Mesenchymal stem cell (in vitro differentiated cells and primary cell): ENCODE measurements at regions not wholly inside any gene's neighbourhood (a gene's known extent, or its start where the extent isn't known, plus 50 kb on each side); places are given as distances from the start of the nearest gene placed in this dataset.

Source experiments
- DNase-seq: peaks from one replicate; pipeline ENCODE4 v3.0.0-alpha.2; 2013
- H2AFZ ChIP-seq: one replicate; pipeline ENCODE4 v1.6.1; 2013; ENCODE audit warnings: low read depth, mild to moderate bottlenecking, control low read depth, inconsistent platforms, low read length, moderate library complexity
- H2AK5ac ChIP-seq: 2 replicates; pipeline ENCODE4 v1.6.1; 2013; ENCODE audit warnings: low read length, moderate library complexity, mild to moderate bottlenecking, inconsistent platforms; ENCODE audit not compliant: severe bottlenecking
- H2BK120ac ChIP-seq: one replicate; pipeline ENCODE4 v1.6.1; 2013; ENCODE audit warnings: low read depth, mild to moderate bottlenecking, inconsistent platforms, low read length, moderate library complexity
- H2BK12ac ChIP-seq, 2 experiments: one replicate each; pipeline ENCODE4 v1.6.1; 2013; ENCODE audit warnings: inconsistent platforms in 2 of 2, low read length in 2 of 2, mild to moderate bottlenecking in 2 of 2, moderate library complexity in 2 of 2, control low read depth in 1 of 2
- H2BK15ac ChIP-seq: one replicate; pipeline ENCODE4 v1.6.1; 2013; ENCODE audit warnings: mild to moderate bottlenecking, low read depth, inconsistent platforms; ENCODE audit not compliant: poor library complexity, severe bottlenecking
- H2BK5ac ChIP-seq: 2 replicates; pipeline ENCODE4 v1.6.1; 2013; ENCODE audit warnings: low read depth, mild to moderate bottlenecking, low read length, control low read depth, inconsistent platforms; ENCODE audit not compliant: poor library complexity, severe bottlenecking
- H3K14ac ChIP-seq, 2 experiments: one replicate each; pipeline ENCODE4 v1.6.1; 2013; ENCODE audit warnings: inconsistent platforms in 2 of 2, low read length in 2 of 2, control low read depth in 1 of 2, mild to moderate bottlenecking in 1 of 2, moderate library complexity in 1 of 2
- H3K18ac ChIP-seq, 2 experiments: one replicate each; pipeline ENCODE4 v1.6.1; 2013; ENCODE audit warnings: inconsistent platforms in 2 of 2, low read length in 2 of 2, control low read depth in 1 of 2, low read depth in 1 of 2, mild to moderate bottlenecking in 1 of 2
- H3K23ac ChIP-seq, 2 experiments: one replicate each; pipeline ENCODE4 v1.6.1; 2013; ENCODE audit warnings: inconsistent platforms in 2 of 2, low read length in 2 of 2, mild to moderate bottlenecking in 2 of 2, moderate library complexity in 2 of 2, control low read depth in 1 of 2
- H3K27ac ChIP-seq: 2 replicates; pipeline ENCODE4 v1.5.1; 2013; ENCODE audit warnings: mild to moderate bottlenecking, moderate library complexity, low read length, control low read depth, inconsistent platforms; ENCODE audit not compliant: poor library complexity, severe bottlenecking
- H3K27me3 ChIP-seq, 2 experiments: 2 replicates each; pipeline versions ENCODE4 v1.6.1 to v1.7.0; 2013; ENCODE audit warnings: low read length in 2 of 2, mild to moderate bottlenecking in 2 of 2, moderate library complexity in 2 of 2, control low read depth in 1 of 2, inconsistent platforms in 1 of 2; ENCODE audit not compliant: control insufficient read depth in 1 of 2, insufficient read depth in 1 of 2
- H3K36me3 ChIP-seq, 2 experiments: 2 replicates each; pipeline versions ENCODE4 v1.6.1 to v1.7.0; 2013; ENCODE audit warnings: low read length in 2 of 2, control low read depth in 1 of 2, inconsistent platforms in 1 of 2, low read depth in 1 of 2, mild to moderate bottlenecking in 1 of 2; ENCODE audit not compliant: insufficient read depth in 2 of 2, control insufficient read depth in 1 of 2
- H3K4ac ChIP-seq, 2 experiments: one replicate each; pipeline ENCODE4 v1.6.1; 2013; ENCODE audit warnings: inconsistent platforms in 2 of 2, low read length in 2 of 2, mild to moderate bottlenecking in 2 of 2, moderate library complexity in 2 of 2, control low read depth in 1 of 2, low read depth in 1 of 2
- H3K4me1 ChIP-seq: 2 replicates; pipeline ENCODE4 v1.6.1; 2013; ENCODE audit warnings: low read depth, low read length, control low read depth; ENCODE audit not compliant: control insufficient read depth, insufficient read depth
- H3K4me2 ChIP-seq: 2 replicates; pipeline ENCODE4 v1.6.1; 2013; ENCODE audit warnings: low read length, mild to moderate bottlenecking, inconsistent platforms; ENCODE audit not compliant: poor library complexity, severe bottlenecking
- H3K4me3 ChIP-seq, 2 experiments: 2 replicates each; pipeline versions ENCODE4 v1.5.1 to v1.7.0; 2013; ENCODE audit warnings: low read length in 2 of 2, mild to moderate bottlenecking in 2 of 2, control low read depth in 1 of 2, low read depth in 1 of 2; ENCODE audit not compliant: insufficient read depth in 1 of 2
- H3K79me1 ChIP-seq: replicated peaks from 2 replicates; pipeline ENCODE4 v1.6.1; 2013; ENCODE audit warnings: mild to moderate bottlenecking, control low read depth, low read length, inconsistent platforms; ENCODE audit not compliant: poor library complexity, severe bottlenecking
- H3K9ac ChIP-seq: 2 replicates; pipeline ENCODE4 v1.7.0; 2013; ENCODE audit warnings: mild to moderate bottlenecking, low read length, moderate library complexity
- H3K9me3 ChIP-seq: 2 replicates; pipeline ENCODE4 v1.7.0; 2013; ENCODE audit warnings: mild to moderate bottlenecking, low read length; ENCODE audit not compliant: control insufficient read depth
- H4K8ac ChIP-seq: one replicate; pipeline ENCODE4 v1.6.1; 2013; ENCODE audit warnings: inconsistent platforms, mild to moderate bottlenecking, low read length, moderate library complexity
- H4K91ac ChIP-seq: one replicate; pipeline ENCODE4 v1.6.1; 2013; ENCODE audit warnings: mild to moderate bottlenecking, low read length, inconsistent platforms
- WGBS: methylation state at CpG from one replicate; pipeline ENCODE4 v1.1.7; 2013; ENCODE audit warnings: mixed read lengths; 5-methylcytosine and 5-hydroxymethylcytosine counted together

GRCh38 chr14:27725482-27725881 is 1041.1 kb upstream of the FOXG1 start:
- Histone ChIP-seq H3K23ac (no peak overlapping the region), H3K4me1 (no peaks in the 10 kb centered on the region), H2BK12ac (no peak overlapping the region), H3K14ac (no peak overlapping the region), H3K79me1 (no peaks in the 10 kb centered on the region), H2AFZ (no peak overlapping the region), H2BK15ac (no peak overlapping the region), H3K27me3 (no peaks in the 10 kb centered on the region), H3K4me2 (no peak overlapping the region), H3K4ac (no peak overlapping the region), H3K4me3 (no peak overlapping the region), H3K27ac (no peak overlapping the region), H3K18ac (no peak overlapping the region), H2BK5ac (no peak overlapping the region), H4K8ac (no peak overlapping the region), H3K36me3 (no peaks in the 10 kb centered on the region), H2AK5ac (no peak overlapping the region), H2BK120ac (no peak overlapping the region), H3K9me3 (no peaks in the 10 kb centered on the region), H3K9ac (no peak overlapping the region), H4K91ac (no peak overlapping the region)
- no peak for DNase-seq
- WGBS, result 57% methylated on average over 1 of the region's 4 CpGs

GRCh38 chr14:27727251-27727770 is 1039.3 kb upstream of the FOXG1 start:
- Histone ChIP-seq H4K8ac (no peak overlapping the region), H3K9me3 (no peaks in the 10 kb centered on the region), H3K4me3 (no peak overlapping the region), H2BK5ac (no peak overlapping the region), H4K91ac (no peak overlapping the region), H3K18ac (no peak overlapping the region), H2AFZ (no peak overlapping the region), H3K27me3 (no peaks in the 10 kb centered on the region), H2BK12ac (no peak overlapping the region), H2AK5ac (no peak overlapping the region), H3K9ac (no peak overlapping the region), H3K79me1 (no peaks in the 10 kb centered on the region), H3K14ac (no peak overlapping the region), H3K36me3 (no peaks in the 10 kb centered on the region), H3K27ac (no peak overlapping the region), H2BK120ac (no peak overlapping the region), H3K4me2 (no peak overlapping the region), H3K4me1 (no peaks in the 10 kb centered on the region), H3K23ac (no peak overlapping the region), H3K4ac (no peak overlapping the region), H2BK15ac (no peak overlapping the region)
- 72% methylated on average over 1 of the region's 2 CpGs for WGBS
- DNase-seq, result no peak

GRCh38 chr14:27730204-27730603 is 1036.4 kb upstream of the FOXG1 start:
- Histone ChIP-seq H3K4ac (no peak overlapping the region), H2BK15ac (no peak overlapping the region), H3K23ac (no peak overlapping the region), H3K4me2 (no peak overlapping the region), H2BK120ac (no peak overlapping the region), H4K91ac (no peak overlapping the region), H3K79me1 (no peaks in the 10 kb centered on the region), H4K8ac (no peak overlapping the region), H3K9me3 (no peaks in the 10 kb centered on the region), H3K18ac (no peak overlapping the region), H3K14ac (no peak overlapping the region), H3K9ac (no peak overlapping the region), H2BK12ac (no peak overlapping the region), H3K4me3 (no peak overlapping the region), H3K36me3 (no peaks in the 10 kb centered on the region), H2BK5ac (no peak overlapping the region), H2AK5ac (no peak overlapping the region), H3K4me1 (no peaks in the 10 kb centered on the region), H3K27me3 (no peaks in the 10 kb centered on the region), H3K27ac (no peak overlapping the region), H2AFZ (no peak overlapping the region)
- DNase-seq, result no peak
- WGBS, result 36% methylated on average over 4 of the region's 5 CpGs

- Histone ChIP-seq H3K14ac (no peak overlapping the region), H3K79me1 (no peaks in the 10 kb centered on the region), H2BK12ac (no peak overlapping the region), H2BK120ac (no peak overlapping the region), H3K23ac (no peak overlapping the region), H3K27ac (no peak overlapping the region), H2AK5ac (no peak overlapping the region), H3K36me3 (no peaks in the 10 kb centered on the region), H3K9ac (no peak overlapping the region), H3K18ac (no peak overlapping the region), H3K27me3 (no peaks in the 10 kb centered on the region), H2BK5ac (no peak overlapping the region), H4K8ac (no peak overlapping the region), H3K4ac (no peak overlapping the region), H2BK15ac (no peak overlapping the region), H4K91ac (no peak overlapping the region), H3K4me2 (no peak overlapping the region), H3K9me3 (peaks cover 2% of the 10 kb centered on the region), H2AFZ (no peak overlapping the region), H3K4me1 (no peaks in the 10 kb centered on the region), H3K4me3 (no peak overlapping the region)
- WGBS, result 70% methylated on average over 1 of the region's 1 CpG
- DNase-seq, result no peak
Measured at GRCh38 chr14:27739657-27740156, 1026.9 kb upstream of the FOXG1 start.
